GM12865 (cell line): ENCODE measurements at regions not wholly inside any gene's neighbourhood (a gene's known extent, or its start where the extent isn't known, plus 50 kb on each side); places are given as distances from the start of the nearest gene placed in this dataset.
"Not testable (repeated sequence)": the region's sequence is repeated elsewhere in the genome, so short reads cannot be mapped to it uniquely, and the experiment has no call there.

Source experiments
- DNase-seq: peaks from one replicate; pipeline ENCODE4 v3.0.0; 2010; ENCODE audit warnings: low read depth
- H3K4me3 ChIP-seq: 2 replicates; pipeline ENCODE4 v1.5.1; 2011; ENCODE audit warnings: mild to moderate bottlenecking, low read depth, low read length, control low read depth
- CTCF ChIP-seq: IDR thresholded peaks from 2 replicates; pipeline ENCODE4 v1.5.1; 2011; ENCODE audit warnings: low read length, control low read depth, low read depth, inconsistent platforms; ENCODE audit not compliant: insufficient read depth; ENCODE audit errors: missing control alignments

DNA sequence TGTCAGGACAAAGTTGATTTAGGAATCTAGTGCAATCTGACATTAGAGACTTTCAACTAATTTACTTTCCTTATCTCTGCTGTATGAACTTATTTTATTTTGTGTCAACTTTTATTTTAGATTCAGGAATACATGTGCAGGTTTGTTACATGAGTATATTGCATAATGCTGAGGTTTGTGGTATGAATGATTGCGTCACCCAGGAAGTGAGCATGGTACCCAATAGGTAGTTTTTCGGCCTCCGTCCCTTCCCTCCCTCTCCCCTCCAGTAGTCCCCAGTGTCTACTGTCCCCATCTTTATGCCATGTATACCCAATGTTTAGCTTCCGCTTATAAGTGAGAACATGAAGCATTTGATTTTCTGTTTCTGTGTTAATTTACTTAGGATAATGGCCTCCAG lies 68.7 kb upstream of the TEX13D start:
- no peak overlapping the region for H3K4me3 ChIP-seq
- DNase-seq: no peak
- no peak for TF ChIP-seq CTCF

DNA sequence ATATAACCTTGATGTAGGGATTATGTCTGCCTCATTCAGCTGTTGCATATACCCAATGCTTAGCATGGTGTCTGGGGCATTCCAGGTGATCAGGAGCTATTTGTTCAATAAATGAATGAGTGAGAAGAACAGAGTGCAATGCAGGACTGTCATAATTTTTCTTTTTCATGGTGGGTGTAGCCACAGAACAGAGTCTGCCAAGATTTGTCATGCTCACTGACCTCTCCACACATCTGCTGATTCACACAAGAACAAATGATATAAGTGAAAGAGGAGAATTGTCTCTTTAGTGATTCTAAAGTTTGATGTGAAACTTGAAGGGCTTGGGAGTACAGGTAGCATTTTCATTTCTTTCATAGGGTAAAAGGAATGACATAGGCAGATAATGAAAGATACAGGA lies 64.4 kb upstream of the TEX13D start:
- no peak for DNase-seq
- TF ChIP-seq CTCF: no peak
- no peak overlapping the region for H3K4me3 ChIP-seq

- H3K4me3 ChIP-seq: no peak overlapping the region
- DNase-seq: no peak
- TF ChIP-seq CTCF: no peak
These were observed 62.6 kb upstream of the TEX13D start for GRCh38 chrX:124269881-124270280.

GRCh38 chrX:124271599-124271998 lies 60.9 kb upstream of the TEX13D start:
- H3K4me3 ChIP-seq, DNase-seq: not testable (repeated sequence)

DNA sequence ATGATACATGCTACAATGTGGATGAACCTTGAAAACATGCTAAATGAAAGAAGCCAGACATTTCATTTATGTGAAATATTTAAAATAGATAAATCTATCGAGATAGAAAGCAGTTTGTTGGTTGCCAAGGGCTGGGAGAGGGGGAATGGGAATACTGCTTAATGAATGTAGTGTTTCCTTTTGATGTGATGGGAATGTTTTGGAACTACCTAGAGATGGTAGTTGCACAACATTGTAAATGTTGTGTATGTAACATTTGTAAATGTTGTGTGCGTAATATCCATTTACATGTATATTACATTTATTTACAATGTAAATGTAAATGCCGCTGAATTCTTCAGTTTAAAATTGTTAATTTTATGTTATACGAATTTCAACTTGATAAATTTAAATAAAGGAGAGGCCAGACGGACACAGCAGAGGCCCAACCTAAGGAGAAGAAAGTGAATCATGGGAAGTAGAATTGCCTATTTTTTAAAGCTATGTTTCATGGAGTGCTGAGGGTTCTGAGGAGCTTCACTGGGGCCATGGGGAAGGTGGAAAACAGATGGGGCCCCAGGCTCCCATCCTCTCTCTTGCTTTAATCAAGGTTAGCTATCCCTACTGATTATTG lies 60.0 kb upstream of the TEX13D start:
- no peak overlapping the region for H3K4me3 ChIP-seq
- no peak for TF ChIP-seq CTCF
- no peak for DNase-seq

GRCh38 chrX:124274438-124275181 lies 57.9 kb upstream of the TEX13D start:
- no peak overlapping the region for H3K4me3 ChIP-seq
- DNase-seq: no peak
- no peak for TF ChIP-seq CTCF

DNA sequence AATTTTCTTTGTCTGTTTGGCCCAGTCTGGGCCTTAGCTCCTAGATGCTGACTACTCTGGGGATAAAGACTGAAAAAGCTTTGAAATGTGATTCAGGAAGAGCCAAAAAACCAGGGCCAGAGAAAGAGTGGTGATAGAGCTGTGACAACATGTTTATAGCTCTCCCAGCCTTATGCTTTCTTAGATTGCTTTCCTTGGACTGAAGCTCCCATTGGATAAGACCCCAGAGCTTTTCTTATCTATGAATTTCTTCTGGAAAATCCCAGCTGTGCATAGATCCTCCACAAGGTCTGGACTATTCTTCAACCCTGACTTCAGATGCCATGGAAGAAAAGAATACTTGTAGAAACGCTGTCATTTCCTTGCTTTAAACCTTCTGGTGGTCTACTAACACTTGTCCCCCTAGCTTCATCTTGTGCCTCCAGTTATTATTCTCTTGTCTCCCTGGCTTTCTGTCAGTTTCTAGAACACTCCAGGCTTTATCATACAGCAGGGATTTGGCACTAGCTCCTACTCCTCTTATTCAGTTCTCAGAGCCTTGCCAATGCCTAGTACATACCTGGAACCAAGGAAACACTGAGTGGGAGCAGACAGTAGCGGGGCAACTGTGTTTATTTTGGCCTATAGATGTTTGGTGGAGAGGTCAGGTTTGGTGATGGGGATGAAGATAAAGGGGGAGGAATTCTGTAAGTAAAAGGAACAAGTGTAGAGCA lies 57.1 kb upstream of the TEX13D start:
- no peak for TF ChIP-seq CTCF
- no peak for DNase-seq
- H3K4me3 ChIP-seq: no peak overlapping the region
